Adrenal gland (tissue), 5 donors: ENCODE measurements at regions not wholly inside any gene's neighbourhood (a gene's known extent, or its start where the extent isn't known, plus 50 kb on each side); places are given as distances from the start of the nearest gene placed in this dataset.

ENCODE experiments used
- POLR2A ChIP-seq, 2 donors: fragments of 450-650 bp; IDR thresholded peaks; one replicate each; pipeline ENCODE4 v1.6.1; 2017; ENCODE audit warnings: antibody characterized with exemption in 2 of 2, mild to moderate bottlenecking in 2 of 2, moderate library complexity in 1 of 2
- TF ChIP-seq, protein P1 (sequence below), 6 experiments: fragments of 450-650 bp in 4 of 6; fragments of 200-600 bp in 2 of 6; sonication (generic) in 1 of 6; IDR thresholded peaks; 1 replicate in 5 of 6; 2 replicates in 1 of 6; pipeline versions ENCODE4 v1.5.1 to v1.8.0; 2016 to 2021; ENCODE audit warnings: antibody characterized with exemption in 6 of 6, mild to moderate bottlenecking in 2 of 6, moderate library complexity in 1 of 6
- donor health status: DM: no; HTN: no; CAD: no.

DNA sequence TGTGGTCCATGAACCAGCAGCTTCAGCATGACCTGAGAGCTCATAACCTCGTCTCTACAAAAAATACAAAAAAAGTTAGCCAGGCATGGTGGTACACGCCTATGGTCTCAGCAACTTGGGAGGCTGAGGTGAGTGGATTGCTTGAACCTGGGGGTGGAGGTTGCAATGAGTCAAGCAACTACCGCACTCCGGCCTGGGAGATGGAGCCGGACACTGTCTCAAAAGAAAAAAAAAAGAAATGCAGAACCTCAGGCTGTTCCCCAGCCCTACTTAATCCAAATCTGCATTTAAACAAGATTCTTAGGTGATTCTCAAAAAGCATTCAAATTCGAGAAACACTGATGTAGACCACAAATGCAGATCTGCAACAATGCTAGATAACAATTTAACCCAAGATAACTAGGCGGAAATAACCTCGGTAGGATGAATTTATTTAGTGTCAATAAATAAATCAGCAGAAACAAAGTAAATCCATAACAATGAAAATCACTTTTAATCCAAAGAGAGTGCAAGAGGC, 203.5 kb downstream of the SP3 start:
- TF ChIP-seq POLR2A (IDR thresholded peaks at IDR 0.05), result no peak
- TF ChIP-seq, protein P1, sequence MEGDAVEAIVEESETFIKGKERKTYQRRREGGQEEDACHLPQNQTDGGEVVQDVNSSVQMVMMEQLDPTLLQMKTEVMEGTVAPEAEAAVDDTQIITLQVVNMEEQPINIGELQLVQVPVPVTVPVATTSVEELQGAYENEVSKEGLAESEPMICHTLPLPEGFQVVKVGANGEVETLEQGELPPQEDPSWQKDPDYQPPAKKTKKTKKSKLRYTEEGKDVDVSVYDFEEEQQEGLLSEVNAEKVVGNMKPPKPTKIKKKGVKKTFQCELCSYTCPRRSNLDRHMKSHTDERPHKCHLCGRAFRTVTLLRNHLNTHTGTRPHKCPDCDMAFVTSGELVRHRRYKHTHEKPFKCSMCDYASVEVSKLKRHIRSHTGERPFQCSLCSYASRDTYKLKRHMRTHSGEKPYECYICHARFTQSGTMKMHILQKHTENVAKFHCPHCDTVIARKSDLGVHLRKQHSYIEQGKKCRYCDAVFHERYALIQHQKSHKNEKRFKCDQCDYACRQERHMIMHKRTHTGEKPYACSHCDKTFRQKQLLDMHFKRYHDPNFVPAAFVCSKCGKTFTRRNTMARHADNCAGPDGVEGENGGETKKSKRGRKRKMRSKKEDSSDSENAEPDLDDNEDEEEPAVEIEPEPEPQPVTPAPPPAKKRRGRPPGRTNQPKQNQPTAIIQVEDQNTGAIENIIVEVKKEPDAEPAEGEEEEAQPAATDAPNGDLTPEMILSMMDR (IDR thresholded peaks at IDR 0.05), result no peak
